ENCODE measurements at regions not wholly inside any gene's neighbourhood (a gene's known extent, or its start where the extent isn't known, plus 50 kb on each side); places are given as distances from the start of the nearest gene placed in this dataset.

- TF ChIP-seq ZNF462 (CRISPR knock-in tag; IDR thresholded peaks at IDR 0.05) = no peak
- no peak for TF ChIP-seq POLR2AphosphoS5 (IDR thresholded peaks at IDR 0.05; ENCODE audit: low read depth)
- no peak for TF ChIP-seq EZH2 (IDR thresholded peaks at IDR 0.05; ENCODE audit: low read depth, unreplicated experiment)
- no peak for TF ChIP-seq ZNF331 (CRISPR knock-in tag; IDR thresholded peaks at IDR 0.05; ENCODE audit: low read depth)
- no peak for TF ChIP-seq JUNB (IDR thresholded peaks at IDR 0.05; ENCODE audit: unreplicated experiment)
Measured at GRCh38 chr5:86768699-86769202, 151.0 kb downstream of the COX7C start (continued).

GRCh38 chr5:86780018-86780417, 162.3 kb downstream of the COX7C start:
- Mint-ChIP-seq H3K9me3 (no peaks in the 10 kb centered on the region; the same call in 2 of the 3 replicates), H3K27ac (no peak overlapping the region), H3K36me3 (ENCODE audit: low read depth) (no peaks in the 10 kb centered on the region), H3K27me3 (ENCODE audit: insufficient read depth, low read depth, poor library complexity) (peaks cover 2% of the 10 kb centered on the region), H3K4me3 (no peak overlapping the region), H3K4me1 (no peaks in the 10 kb centered on the region)
- Histone ChIP-seq H3K4me1 (ENCODE audit: insufficient read depth) (no peaks in the 10 kb centered on the region), H3F3A (replicated peaks; ENCODE audit: low read depth) (no peaks in the 10 kb centered on the region), H3K4me3 (no peak overlapping the region), H3K36me3 (ENCODE audit: insufficient read depth) (no peaks in the 10 kb centered on the region), H3K27me3 (ENCODE audit: insufficient read depth) (no peaks in the 10 kb centered on the region), H3K4me2 (no peak overlapping the region), H2AFZ (no peak overlapping the region), H3K27ac (ENCODE audit: low read depth) (no peak overlapping the region), H4K20me1 (replicated peaks; ENCODE audit: insufficient read depth) (no peaks in the 10 kb centered on the region), H3K9me2 (ENCODE audit: insufficient read depth) (0 out of 2 replicates have a peak, but pooled peaks cover 5% of the 10 kb centered on the region), H3K79me2 (replicated peaks; ENCODE audit: insufficient read depth) (no peaks in the 10 kb centered on the region)
- ATAC-seq (no peak), DNase-seq (ENCODE audit: low spot score) (no peak)
- TF ChIP-seq EZH2 (IDR thresholded peaks at IDR 0.05; ENCODE audit: low read depth, unreplicated experiment) = no peak
- TF ChIP-seq ZNF114 (CRISPR knock-in tag; IDR thresholded peaks at IDR 0.05) = no peak
- TF ChIP-seq ETS1 (IDR thresholded peaks at IDR 0.05) = no peak
- TF ChIP-seq EZH2phosphoT487 (IDR thresholded peaks at IDR 0.05; ENCODE audit: unreplicated experiment) = no peak
- no peak for TF ChIP-seq POLR2AphosphoS5 (IDR thresholded peaks at IDR 0.05; ENCODE audit: low read depth)
- TF ChIP-seq STAT1 (IDR thresholded peaks at IDR 0.05; ENCODE audit: unreplicated experiment) = no peak
- no peak for TF ChIP-seq REST (IDR thresholded peaks at IDR 0.05; ENCODE audit: unreplicated experiment)

Data from GM23338 (cell line).